Heart left ventricle (tissue), 16 donors: ENCODE measurements at regions not wholly inside any gene's neighbourhood (a gene's known extent, or its start where the extent isn't known, plus 50 kb on each side); places are given as distances from the start of the nearest gene placed in this dataset.

Source experiments
- ATAC-seq, 4 donors: fragments of 200-7000 bp; cut with Tn5 transposase; one replicate each; pipeline ENCODE4 v1.9.1; 2020 to 2022; ENCODE audit warnings: moderate library complexity in 4 of 4, mild to moderate bottlenecking in 3 of 4, moderate number of reproducible peaks in 1 of 4
- DNase-seq, 5 donors: peaks; one replicate each; pipeline ENCODE4 v3.0.0-alpha.2; 2020
- H3K27ac ChIP-seq, 12 donors: fragments of 200-600 bp; sonication (generic) in 4 of 12; one replicate each; pipeline versions ENCODE4 v1.5.0 to v1.8.0; 2016 to 2022; ENCODE audit warnings: mild to moderate bottlenecking in 2 of 12
- H3K27me3 ChIP-seq, 9 donors: fragments of 200-600 bp; sonication (generic) in 2 of 9; one replicate each; pipeline versions ENCODE4 v1.5.1 to v1.8.0; 2016 to 2022; ENCODE audit warnings: mild to moderate bottlenecking in 3 of 9
- H3K36me3 ChIP-seq, 9 donors: fragments of 200-600 bp; sonication (generic) in 2 of 9; one replicate each; pipeline versions ENCODE4 v1.5.0 to v1.8.0; 2018 to 2022; ENCODE audit warnings: mild to moderate bottlenecking in 2 of 9
- H3K4me1 ChIP-seq, 12 donors: fragments of 200-600 bp; sonication (generic) in 4 of 12; one replicate each; pipeline versions ENCODE4 v1.5.0 to v1.8.0; 2016 to 2022; ENCODE audit warnings: mild to moderate bottlenecking in 3 of 12
- H3K4me3 ChIP-seq, 12 donors: fragments of 200-600 bp; sonication (generic) in 4 of 12; one replicate each; pipeline versions ENCODE4 v1.5.0 to v1.8.0; 2017 to 2022; ENCODE audit warnings: mild to moderate bottlenecking in 9 of 12, moderate library complexity in 4 of 12
- H3K9me3 ChIP-seq, 12 donors: fragments of 200-600 bp; sonication (generic) in 4 of 12; one replicate each; pipeline versions ENCODE4 v1.5.0 to v1.8.0; 2016 to 2022; ENCODE audit warnings: mild to moderate bottlenecking in 1 of 12
- CTCF ChIP-seq, 12 donors: fragments of 200-600 bp; sonication (generic) in 4 of 12; IDR thresholded peaks; one replicate each; pipeline versions ENCODE4 v1.5.0 to v1.8.0; 2018 to 2022; ENCODE audit warnings: antibody characterized with exemption in 12 of 12, mild to moderate bottlenecking in 5 of 12
- POLR2A ChIP-seq, 2 donors: fragments of 450-650 bp; IDR thresholded peaks; one replicate each; pipeline ENCODE4 v1.6.1; 2017; ENCODE audit warnings: antibody characterized with exemption in 2 of 2, mild to moderate bottlenecking in 2 of 2, moderate library complexity in 2 of 2
- WGBS, 4 donors: extraction: QIAGEN DNeasy Blood & Tissue Kit in 2 of 4; methylation state at CpG; one replicate each; pipeline versions ENCODE4 v1.1.5 to v1.1.7; 2013 to 2018; 5-methylcytosine and 5-hydroxymethylcytosine counted together
- intact Hi-C, 10 donors: fragments of 100-400 bp; cut with DNase I; formaldehyde crosslinking; loops; one replicate each; pipeline versions ENCODE4 v1.11.1 to v1.14.2; 2022
- donor health status: ischemic (EF 13 %, LVEDD 7.1; RV severe dilation, severe dysfunction).
- donor health status: healthy with polysubstance abuse.
- donor health status: DM: no; HTN: yes; CAD: no.
- donor health status: DM: no; HTN: no; CAD: no.
- donor health status: ischemic (EF 25% LVEDD 6.9; RV normal size, moderate dysfunction).
- donor health status: ischemic (EF 25% LVEDD 5.7; RV mildly dilated, moderate dysfunction).
- donor health status: healthy.
- donor health status: DM: yes; HTN: yes; CAD: no.
- donor health status: ischemic (EF 35%, LVEDD 5.7; RV mildly dilated, moderate dysfunction).
- donor health status: nonischemic (EF 11% LVEDD 7.7; RV severe dilation, severe dysfunction).
- donor health status: DM: yes; HTN: yes; CAD: no.
- donor health status: PGD.
- donor health status: ischemic (EF 29% LVEDD 5.4; RV normal size, mild dysfunction).
- donor health status: nonischemic (EF 23%, LVEDD 6.1; RV moderate dilation, normal function).

DNA sequence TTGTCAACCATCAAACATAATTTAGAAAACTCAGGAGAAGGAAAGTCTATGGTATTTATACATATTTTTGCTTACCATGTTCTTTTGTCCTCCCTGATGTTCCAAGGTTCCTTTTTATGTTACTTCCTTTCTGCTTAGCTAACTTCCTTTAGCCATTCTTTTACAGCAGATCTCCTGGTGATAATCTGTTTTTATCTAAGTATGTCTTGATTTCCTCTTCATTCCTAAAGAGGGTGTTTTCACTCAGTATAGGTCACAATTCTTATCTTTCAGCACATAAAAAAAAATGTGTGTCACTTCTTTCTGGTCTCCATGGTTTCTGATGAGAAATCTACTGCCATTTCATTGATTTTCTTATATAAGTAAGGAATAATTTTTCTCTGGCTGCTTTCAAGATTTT, 384.4 kb upstream of the PDE4D start:
- TF ChIP-seq POLR2A (IDR thresholded peaks at IDR 0.05): no peak
- no peak for TF ChIP-seq CTCF (IDR thresholded peaks at IDR 0.05)
- no peak for DNase-seq
- intact Hi-C loops: no loop called here

GRCh38 chr5:60274747-60275146, 381.2 kb upstream of the PDE4D start:
- Histone ChIP-seq H3K4me1 (peaks cover 0 to 21% (median 0%) of the 10 kb centered on the region in 12 donors), H3K36me3 (no peaks in the 10 kb centered on the region), H3K9me3 (no peaks in the 10 kb centered on the region), H3K27me3 (no peaks in the 10 kb centered on the region), H3K4me3 (no peak overlapping the region), H3K27ac (peak overlapping the region in 1 of 12 donors; percentile 40)
- no peak for ATAC-seq
- DNase-seq: no peak
- intact Hi-C loops: no loop called here
- TF ChIP-seq CTCF (IDR thresholded peaks at IDR 0.05): no peak
- no peak for TF ChIP-seq POLR2A (IDR thresholded peaks at IDR 0.05)

More for the DNA sequence above, 384.4 kb upstream of the PDE4D start:
- ATAC-seq: no peak
- no peaks in the 10 kb centered on the region for H3K9me3 ChIP-seq
- no peaks in the 10 kb centered on the region for H3K27me3 ChIP-seq
- peak overlapping the region in 1 of 12 donors; percentile 16 for H3K27ac ChIP-seq
- H3K4me1 ChIP-seq: peaks cover 0 to 10% (median 0%) of the 10 kb centered on the region in 12 donors
- H3K36me3 ChIP-seq: no peaks in the 10 kb centered on the region
- no peak overlapping the region for H3K4me3 ChIP-seq

DNA sequence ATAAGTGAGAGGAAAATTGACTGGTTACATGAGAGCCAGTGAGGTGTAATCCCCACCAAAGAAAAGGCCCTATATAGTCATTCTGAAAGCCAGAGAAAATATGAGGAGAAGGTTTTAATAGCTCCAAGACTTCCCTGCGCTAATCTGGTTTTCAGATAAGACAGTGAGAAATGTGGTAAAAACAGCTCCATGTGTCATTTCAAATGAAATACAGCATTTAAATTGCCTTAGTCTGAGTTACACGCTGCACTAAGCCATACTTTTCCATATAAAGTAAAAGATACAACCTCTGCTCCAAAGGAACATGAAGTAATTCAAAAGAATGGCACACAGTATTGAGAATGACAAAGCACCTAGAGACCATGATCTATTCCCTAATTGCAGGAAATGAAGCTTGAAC, 378.0 kb upstream of the PDE4D start:
- Histone ChIP-seq H3K27me3 (no peaks in the 10 kb centered on the region), H3K27ac (no peak overlapping the region), H3K36me3 (no peaks in the 10 kb centered on the region), H3K4me1 (peaks cover 0 to 14% (median 0%) of the 10 kb centered on the region in 12 donors), H3K4me3 (no peak overlapping the region), H3K9me3 (no peaks in the 10 kb centered on the region)
- ATAC-seq: no peak
- TF ChIP-seq CTCF (IDR thresholded peaks at IDR 0.05) (no peak), POLR2A (IDR thresholded peaks at IDR 0.05) (no peak)
- 51 to 67% (median 64%) methylated on average over 2 of the region's 2 CpGs for WGBS, 4 donors
- intact Hi-C loops: no loop called here
- DNase-seq: no peak

DNA sequence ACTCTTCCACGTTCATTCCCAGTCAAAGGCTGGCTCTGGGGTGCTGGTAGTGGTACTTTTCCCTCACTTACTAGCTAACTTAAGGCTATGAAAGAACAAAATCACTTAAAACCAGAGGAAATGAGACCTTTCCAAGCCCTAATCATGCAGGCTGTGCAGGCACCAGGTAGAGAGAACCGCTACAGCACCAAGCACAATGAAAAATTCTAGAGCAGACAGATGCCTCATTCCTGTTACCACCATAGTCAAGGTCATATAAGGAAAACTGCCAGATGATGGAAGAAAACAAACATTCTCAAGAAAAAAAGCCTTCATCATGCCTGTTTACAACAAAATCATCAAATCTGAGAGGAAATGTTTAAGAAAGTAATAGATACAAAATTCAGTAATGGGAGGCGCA, 374.4 kb upstream of the PDE4D start:
- no peak for DNase-seq
- no peaks in the 10 kb centered on the region for H3K9me3 ChIP-seq
- H3K27me3 ChIP-seq: no peaks in the 10 kb centered on the region
- no peak for TF ChIP-seq POLR2A (IDR thresholded peaks at IDR 0.05)
- WGBS, 4 donors: 72 to 85% (median 78%) methylated on average over 3 of the region's 3 CpGs
- peaks cover 0 to 17% (median 0%) of the 10 kb centered on the region in 12 donors for H3K4me1 ChIP-seq
- peak overlapping the region in 1 of 12 donors; percentile 10 for H3K27ac ChIP-seq
- no peak overlapping the region for H3K4me3 ChIP-seq
- intact Hi-C loops: no loop called here
- H3K36me3 ChIP-seq: no peaks in the 10 kb centered on the region
- ATAC-seq: no peak

- ATAC-seq (no peak), DNase-seq (no peak)
- Histone ChIP-seq H3K27ac (no peak overlapping the region), H3K4me3 (no peak overlapping the region), H3K36me3 (no peaks in the 10 kb centered on the region), H3K9me3 (no peaks in the 10 kb centered on the region), H3K4me1 (peaks cover 0 to 38% (median 0%) of the 10 kb centered on the region in 12 donors), H3K27me3 (no peaks in the 10 kb centered on the region)
- TF ChIP-seq CTCF (IDR thresholded peaks at IDR 0.05) (no peak), POLR2A (IDR thresholded peaks at IDR 0.05) (no peak)
- WGBS, 4 donors: 87 to 93% (median 92%) methylated on average over 5 of the region's 5 CpGs
- intact Hi-C loops: no loop called here
These were observed 369.8 kb upstream of the PDE4D start for GRCh38 chr5:60263346-60263745.
